GM21529 (cell line): ENCODE measurements at regions not wholly inside any gene's neighbourhood (a gene's known extent, or its start where the extent isn't known, plus 50 kb on each side); places are given as distances from the start of the nearest gene placed in this dataset.

Experiments
- ATAC-seq: cut with Tn5 transposase; IDR thresholded peaks from one replicate; pipeline ENCODE4 v1.9.1; 2021; ENCODE audit not compliant: unreplicated experiment

DNA sequence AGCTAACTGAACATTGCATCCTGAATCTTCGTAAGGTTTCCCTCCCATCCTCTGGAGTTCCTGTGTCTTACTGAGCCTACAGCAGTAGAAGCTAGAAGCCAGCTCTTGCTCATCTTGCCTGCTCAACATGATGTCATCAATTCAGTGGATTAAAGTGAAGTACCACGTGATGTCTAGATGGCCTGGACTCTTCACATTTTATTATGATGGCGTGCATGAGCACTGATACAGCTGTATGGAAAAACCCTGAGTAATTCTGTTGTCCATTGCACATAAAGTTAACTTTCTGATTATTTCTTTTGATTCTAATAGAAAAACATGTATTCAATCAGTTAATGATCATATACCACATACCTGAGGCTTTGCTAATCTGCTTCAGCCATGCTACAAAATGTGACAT is 2387.7 kb upstream of the TENM3 start:
- ATAC-seq: no peak

DNA sequence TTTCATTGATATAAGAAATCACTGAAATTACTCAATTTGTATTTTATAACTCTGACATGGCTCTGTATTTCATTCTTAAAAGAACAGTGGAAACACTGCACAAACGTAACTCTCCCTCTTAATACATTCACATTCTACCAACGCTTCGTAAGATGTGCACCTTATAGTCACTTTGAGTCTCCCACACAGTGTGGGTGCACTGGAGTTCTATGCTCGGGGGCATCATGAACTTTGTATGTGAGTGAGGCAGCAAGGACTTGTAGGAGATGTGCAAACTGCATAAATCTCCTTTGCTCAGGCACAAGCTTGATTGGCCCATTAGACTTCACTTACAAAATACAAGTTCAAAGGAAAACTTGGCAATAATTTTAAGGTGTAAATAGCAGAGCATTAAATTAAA is 2385.0 kb upstream of the TENM3 start:
- ATAC-seq: no peak

DNA sequence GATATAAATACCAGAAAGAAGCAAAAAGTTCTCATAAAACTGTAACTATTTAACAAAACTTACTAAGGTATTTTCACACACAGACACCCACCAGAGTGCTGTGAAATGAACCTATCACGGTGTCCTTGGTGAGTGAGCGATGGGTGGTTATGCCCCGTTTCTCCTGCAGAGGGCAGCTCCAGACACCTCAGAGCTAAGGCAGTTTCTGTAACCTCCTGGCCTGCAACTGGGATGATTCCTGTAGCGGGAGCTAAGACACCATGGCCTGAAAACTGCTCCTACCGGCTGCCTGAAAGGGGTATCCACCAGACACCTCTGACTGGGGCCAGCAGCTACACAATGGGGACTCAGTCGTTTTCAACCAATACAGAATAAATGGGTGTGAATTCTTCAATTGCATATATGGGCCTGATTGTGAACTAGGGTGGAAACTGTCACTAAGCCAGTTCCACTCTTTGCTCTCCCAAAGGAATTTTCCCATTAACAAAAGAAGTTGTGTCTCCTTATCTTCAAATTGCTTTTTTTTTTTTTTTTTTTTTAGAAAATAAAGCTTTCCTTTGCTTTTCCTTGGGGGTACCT is 2375.8 kb upstream of the TENM3 start:
- peak; percentile 95 for ATAC-seq

DNA sequence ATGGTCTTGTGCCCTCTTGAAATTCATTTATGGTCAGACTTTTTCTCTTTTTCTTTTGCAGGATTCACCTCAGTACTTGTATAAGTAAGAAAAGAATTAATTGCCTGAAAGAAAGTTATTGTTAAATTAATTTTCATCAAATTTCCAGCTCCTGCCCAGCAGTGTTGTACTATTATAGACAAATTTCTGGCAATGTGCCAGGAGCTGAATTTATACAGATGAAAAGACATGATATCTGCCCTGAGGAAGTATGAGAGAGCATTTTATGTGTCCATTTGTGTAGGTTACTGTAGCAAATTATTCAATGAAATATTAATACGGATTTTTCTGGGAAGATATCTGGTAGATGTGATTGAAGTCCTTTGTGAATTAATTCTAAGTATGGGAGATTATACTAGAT is 2371.5 kb upstream of the TENM3 start:
- no peak for ATAC-seq

DNA sequence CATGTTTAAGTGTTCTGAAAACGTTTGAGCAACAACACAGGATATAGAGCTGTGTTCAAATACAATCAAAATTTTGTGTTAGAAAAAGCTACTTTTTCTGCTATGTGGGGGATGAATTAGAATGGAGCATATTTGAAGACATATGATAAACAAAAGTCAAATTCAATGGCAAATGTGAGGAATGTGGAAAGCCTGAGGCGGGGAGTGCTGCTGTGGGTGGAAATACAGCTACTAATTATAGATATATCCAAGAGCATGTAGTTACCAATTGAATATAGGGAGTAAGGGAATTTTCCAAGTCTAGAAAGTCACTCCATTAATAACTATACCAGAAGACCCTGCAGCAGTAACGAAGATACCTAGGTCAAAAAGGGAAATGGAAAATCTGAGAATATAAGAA is 2370.4 kb upstream of the TENM3 start:
- no peak for ATAC-seq

DNA sequence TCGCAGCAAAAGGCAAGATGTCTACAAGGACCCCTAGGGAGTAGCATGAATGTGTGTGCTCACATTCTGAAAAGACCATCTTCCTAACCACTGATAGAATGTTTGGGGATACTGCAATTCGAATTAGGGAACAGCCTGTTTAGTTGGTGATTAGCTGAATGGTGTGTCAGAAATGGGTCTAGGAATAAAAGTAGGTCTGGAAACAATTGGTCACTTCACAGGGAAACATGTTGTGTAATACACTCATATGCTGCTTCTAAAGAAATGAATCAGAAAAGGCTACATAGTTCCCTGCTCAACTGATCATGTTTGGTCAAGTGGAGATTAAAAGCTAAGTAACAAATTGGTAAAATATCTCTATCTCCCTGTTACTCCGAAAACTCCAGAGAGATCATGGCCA is 2362.4 kb upstream of the TENM3 start:
- no peak for ATAC-seq

DNA sequence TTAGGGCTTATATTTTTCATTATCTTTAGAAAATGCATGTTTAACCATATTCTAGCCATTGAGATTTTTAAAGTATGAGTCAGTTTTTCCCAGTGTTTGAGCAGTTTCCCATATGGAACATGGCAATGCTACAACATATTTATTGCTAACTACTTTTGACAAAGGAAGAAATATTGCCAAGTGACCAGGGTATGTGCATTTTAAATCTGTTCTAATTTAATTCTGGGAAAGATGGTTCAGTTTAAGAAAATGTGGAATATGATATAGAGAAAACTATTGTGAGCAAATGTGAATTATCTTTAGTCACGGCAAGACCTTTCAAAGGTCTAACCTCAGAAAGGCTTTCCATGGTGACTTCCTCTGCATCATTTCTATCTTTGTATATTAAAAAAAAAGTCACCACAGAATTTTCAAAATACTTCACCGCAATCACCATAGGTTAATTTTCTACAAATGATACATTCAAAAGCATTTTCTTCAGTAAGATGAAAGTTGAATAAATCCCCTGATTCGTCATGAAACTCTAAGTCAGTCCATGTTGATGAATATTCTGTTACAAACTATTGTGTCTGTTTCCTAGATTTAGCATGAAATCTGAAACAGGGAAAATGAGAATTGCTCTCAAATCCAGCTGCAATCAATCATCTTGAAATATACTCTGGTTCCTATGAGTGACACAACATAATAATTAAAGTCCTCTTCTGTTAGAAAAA is 2349.0 kb upstream of the TENM3 start:
- ATAC-seq: no peak

DNA sequence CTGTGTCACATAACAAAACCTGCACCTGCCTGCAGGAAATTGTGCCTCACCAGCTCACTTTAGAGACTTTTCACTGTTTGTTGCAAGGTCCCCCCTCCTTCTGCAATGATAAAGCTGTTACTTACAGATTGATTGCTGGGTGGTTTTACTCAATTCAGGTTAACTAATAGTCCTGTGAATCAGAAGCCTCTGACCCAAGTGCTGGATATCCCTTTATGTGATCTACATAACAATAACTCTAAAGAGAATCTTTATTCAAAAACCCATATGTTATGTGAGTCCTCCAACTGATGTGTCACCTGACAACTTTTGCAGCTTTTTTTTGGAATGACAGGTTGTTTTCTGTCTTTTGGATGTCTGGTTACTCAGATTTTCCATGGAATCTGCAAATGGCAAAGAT is 2323.6 kb upstream of the TENM3 start:
- no peak for ATAC-seq

DNA sequence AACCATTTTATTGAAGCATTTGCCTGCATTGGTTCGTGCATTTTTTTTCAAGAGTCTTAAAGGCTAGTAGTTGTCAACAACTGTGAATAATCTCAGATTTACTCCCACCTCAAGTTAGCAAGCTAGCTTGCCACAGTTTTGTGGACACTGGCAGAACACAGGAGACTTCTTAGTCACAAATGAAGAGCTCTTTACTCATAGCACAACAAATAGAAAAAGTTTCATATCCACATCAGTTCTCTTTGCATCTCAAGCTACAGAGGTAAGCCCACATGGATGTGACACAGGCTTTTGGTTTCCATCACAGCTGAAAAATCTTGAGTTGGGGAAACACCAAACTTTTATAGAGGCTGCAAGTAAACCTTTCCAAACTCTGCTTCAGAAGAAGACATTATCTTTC is 2315.7 kb upstream of the TENM3 start:
- ATAC-seq: no peak

DNA sequence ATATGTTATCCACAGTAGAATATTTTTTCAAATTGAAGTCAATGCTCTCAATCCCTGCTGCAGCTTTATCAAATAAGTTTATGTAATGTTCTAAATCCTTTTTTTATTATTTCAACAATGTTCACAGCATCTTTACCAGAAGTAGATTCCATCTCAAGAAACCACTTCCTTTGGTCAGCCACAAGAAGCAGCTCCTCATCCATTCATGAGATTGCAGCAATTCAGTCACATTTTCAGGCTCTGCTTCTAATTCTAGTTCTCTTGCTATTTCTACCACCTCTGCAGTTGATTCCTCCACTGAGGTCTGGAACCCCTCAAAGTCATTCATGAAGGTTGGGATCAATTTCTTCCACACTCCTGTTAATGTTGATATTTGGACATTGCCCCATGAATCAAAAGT is 2301.3 kb upstream of the TENM3 start:
- ATAC-seq: no peak

DNA sequence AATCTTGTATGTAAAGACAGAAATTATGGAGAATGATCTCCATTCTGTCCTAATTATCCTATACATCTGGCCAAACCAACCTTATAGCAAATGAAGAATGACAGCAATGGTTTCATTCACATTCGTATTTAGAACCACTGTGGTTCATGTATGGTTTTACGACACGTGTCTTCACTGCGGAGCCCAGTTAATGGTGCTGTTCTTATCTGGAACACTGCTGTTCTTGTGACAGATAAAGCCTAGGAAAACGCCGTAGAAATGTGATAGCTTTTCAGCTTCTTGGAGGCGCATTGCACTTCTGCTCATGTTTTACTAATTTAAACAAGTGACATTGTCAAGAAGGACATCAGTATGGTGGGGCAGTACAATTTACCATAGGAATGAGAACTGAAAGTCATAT is 2266.4 kb upstream of the TENM3 start:
- ATAC-seq: no peak

DNA sequence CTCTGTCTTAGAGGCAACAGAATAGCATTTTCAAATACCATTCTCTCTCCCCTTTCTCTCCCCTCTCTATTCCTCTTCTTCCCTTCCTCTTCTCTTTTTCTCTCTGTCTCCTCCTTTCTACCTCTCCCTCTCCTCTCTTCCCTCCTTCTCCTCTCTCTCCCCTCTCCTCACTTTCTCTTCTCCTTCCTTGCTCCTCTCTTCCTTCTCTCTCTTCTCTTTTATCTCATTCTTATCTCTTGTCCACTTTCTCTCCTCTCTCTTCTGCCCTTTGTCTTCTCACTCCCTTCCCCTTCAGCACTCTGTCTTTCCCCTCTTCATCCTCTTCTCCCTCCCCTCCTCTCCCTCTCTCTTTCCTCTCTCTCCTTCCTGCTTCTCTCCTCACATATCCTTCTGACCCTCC is 2265.8 kb upstream of the TENM3 start:
- ATAC-seq: no peak

DNA sequence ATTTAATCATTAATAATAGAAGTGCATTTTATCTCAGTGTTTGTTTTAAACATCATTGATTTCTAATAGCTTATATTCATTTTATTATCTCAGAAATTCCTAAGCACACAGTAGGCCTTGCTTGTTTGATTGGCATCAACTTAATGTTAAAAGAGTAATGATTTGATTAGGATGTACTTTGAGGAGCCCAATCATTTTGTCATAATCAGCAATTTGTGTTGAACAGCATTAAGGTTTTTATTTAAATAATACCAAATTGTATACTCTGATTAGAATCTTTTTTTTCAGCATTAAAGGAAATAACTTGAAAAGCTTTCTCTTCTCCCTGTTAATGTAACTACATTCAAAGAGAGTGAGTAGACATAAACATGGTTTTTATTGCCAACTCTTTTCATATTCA is 2262.0 kb upstream of the TENM3 start:
- ATAC-seq: no peak

DNA sequence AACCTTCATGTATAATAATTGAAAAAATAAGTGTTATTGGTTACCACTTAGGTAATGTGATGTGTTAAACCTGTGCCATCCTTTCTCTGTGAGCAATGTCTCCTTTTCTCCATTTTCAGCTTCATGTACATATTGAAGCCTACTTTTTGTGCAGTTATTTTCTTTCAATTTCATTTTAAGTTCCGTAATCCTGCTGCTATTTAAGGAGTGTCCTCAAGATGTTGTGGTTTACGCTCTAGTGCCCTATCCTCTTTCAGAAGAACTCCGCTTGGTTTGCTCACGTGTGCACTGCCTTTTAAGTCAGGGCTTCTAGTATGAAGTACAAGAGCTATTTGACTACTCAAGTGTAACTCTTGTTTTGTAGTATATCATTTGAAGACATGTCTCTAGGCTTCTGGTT is 2253.2 kb upstream of the TENM3 start:
- peak; percentile 97 for ATAC-seq

DNA sequence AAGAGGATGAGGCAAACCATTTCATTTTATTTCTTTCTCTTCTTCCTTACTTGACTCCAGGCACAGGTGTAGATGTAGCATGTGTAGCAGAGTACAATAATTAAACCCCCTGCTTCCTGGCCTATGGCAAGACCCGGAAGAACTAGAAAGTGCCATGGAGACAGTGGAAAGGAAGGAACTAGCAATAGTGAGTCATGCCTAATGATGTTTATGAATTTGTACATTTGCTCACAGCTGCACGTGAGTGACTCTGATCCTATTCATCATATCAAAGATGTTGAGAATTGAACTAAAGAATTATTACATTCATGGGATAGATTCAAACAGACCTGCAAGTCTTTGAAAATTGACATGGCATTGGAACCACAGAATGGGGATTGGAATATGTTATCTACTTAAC is 2233.9 kb upstream of the TENM3 start:
- no peak for ATAC-seq

DNA sequence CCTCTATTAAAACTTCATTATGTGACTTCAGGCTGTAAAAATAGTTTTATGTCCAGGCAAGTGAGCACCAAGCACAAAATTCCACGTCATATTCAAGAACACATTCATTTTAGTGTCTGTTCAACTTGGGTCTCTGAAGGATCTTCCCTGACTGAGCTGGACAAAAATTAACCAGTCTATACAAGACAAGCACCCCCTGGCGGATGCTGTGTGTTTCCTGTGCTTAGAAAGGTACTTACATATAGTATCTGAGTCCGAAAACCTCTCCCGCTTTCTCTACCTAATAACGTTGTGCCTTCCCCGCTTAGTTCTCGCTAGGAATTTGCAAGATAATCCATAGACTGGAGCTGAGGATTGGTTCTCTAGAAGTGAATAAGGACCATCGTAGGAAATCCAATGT is 2214.5 kb upstream of the TENM3 start:
- ATAC-seq: no peak

DNA sequence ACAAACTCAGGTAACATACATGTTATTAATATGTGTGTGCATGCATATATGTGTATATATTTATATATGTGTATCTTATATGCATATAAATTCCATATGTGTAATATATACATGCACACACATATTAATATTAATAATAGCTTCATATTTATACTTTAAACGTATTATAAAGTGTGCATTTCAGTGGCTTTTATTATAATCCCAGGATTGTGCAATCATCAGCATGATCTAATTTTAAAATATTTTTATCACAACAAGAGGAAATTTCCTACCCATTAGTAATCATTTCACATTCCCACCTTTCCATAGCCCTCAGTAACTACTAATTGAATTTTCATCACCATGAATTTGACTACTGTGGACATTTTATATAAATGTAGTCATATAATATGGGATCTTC is 2211.9 kb upstream of the TENM3 start:
- no peak for ATAC-seq

DNA sequence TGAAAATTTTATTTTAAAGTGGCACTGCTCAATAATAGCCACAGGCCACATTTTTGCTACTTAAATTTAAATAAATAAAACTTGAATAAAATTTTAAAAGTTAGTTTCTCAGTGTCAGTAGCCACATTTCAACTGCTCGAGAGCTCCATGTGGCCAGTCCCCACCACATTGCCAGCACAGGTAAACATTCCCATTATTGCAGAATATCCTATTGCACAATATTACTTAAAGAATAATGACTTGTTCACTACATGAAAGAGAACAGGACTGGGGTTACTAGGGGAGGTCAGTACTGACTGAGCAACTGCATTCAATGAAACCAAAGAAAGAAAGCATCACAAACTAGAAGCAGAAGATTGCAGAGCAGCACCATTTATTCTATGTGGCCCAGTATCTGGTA is 2201.6 kb upstream of the TENM3 start:
- no peak for ATAC-seq

DNA sequence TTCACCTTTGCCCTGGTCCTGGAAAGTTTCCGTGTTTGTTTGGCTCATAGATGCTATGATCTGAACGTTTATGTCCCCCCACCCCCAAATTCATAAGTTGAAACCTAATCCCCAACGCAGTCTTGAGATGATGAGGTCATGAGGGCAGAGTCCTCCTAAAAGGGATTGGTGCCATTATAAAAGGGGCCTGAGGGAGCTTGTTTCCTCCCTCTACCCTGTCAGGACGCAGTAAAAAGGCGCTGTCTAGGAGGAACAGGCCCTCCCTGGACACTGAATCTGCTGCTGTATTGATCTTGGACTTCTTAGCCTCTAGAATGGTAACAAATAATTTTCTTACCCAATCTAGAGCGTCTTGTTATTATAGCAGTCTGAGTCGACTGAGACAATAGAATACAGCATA is 2190.6 kb upstream of the TENM3 start:
- no peak for ATAC-seq

DNA sequence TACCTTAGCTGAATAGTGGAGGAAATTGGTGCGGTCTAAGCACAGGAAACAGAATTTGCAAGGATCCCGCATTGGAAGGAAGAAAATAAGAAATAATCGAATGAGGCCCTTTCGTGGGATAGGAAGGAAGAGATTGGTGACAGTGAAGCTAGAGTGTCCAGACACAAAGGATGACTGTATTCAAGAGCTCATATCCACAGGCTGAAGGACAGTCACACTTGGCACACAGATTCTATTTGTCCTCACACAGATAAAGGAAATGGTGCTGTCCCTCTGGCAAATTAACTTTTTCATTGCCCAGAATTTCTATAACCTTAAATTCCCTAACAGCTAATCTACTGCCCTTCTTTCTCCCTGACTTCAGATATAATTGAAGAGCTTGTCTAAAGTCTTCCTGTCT is 2188.9 kb upstream of the TENM3 start:
- ATAC-seq: no peak

DNA sequence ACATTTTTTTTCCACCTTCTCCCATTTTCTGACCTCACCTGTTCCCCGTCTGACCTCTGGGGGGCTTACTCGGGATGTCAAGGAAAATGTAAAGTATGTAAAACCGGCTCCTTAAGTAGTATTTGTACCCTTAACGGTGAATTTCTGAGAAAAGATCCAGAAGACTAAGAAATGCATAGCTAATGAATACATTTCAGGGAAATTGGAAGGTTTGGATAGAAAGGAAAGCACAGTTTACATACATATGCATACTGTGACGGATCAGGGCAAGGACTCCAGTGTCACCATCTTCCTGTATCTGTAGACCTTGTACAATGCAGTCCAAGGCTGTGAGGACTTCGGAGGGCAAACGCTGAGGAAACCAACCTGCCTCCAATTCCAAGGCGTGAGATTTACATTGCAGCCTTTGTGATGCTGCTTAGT is 2185.9 kb upstream of the TENM3 start:
- no peak for ATAC-seq

DNA sequence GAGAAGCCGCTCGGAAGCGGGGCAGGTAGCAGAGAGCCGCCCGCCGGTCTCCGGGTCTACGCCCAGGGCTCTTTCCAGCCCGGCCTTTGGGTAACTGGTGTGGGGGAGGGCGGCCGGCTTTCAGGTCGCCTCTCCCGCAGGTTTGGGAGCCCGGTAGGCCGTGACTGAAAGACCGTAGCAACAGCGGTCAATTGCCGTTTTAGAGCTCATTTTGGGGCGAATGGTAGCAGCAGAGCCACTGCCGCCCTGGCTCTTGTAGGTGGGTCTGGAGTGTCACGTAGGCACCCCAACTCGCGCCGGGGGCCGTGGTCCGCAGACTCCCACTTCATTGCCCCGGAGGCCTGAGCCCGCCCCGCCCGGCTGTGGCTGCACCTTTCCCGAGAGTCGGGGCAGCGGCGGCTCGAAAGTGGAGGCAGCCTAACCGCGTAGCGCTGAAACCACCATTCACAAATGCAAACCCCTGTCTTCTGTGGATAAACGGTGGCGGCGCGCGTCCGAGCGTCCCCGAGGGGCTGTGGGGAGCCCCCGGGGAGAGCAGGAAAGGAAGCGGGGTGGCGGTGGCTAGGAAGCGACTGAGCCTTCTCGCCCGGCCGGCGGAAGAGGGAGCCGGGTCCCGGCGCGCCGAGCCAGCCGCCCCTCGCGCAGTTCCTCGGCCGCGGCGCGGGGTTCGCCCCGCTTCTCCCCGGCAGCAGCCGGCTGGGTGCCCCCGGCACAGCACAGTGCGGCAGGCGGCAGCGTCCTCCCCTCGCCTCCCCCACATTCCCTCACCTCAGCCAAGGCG is 2185.1 kb upstream of the TENM3 start:
- no peak for ATAC-seq
